Esophagus muscularis mucosa (tissue), 3 donors: ENCODE measurements at regions not wholly inside any gene's neighbourhood (a gene's known extent, or its start where the extent isn't known, plus 50 kb on each side); places are given as distances from the start of the nearest gene placed in this dataset.

Experiments
- POLR2A ChIP-seq: fragments of 450-650 bp; IDR thresholded peaks from one replicate; pipeline ENCODE4 v1.6.1; 2017; ENCODE audit warnings: antibody characterized with exemption, moderate library complexity, mild to moderate bottlenecking, low read depth
- POLR2AphosphoS5 ChIP-seq, 2 donors: sonication (generic); formaldehyde crosslinking; IDR thresholded peaks; one replicate each; pipeline ENCODE4 v1.6.1; 2017; ENCODE audit warnings: antibody characterized with exemption in 2 of 2
- TF ChIP-seq, protein P1 (sequence below), 3 experiments: fragments of 200-600 bp in 2 of 3; fragments of 450-650 bp in 1 of 3; sonication (generic) in 2 of 3; IDR thresholded peaks; one replicate each; pipeline ENCODE4 v1.5.1; 2017 to 2019; ENCODE audit warnings: antibody characterized with exemption in 3 of 3, mild to moderate bottlenecking in 2 of 3, moderate library complexity in 1 of 3

DNA sequence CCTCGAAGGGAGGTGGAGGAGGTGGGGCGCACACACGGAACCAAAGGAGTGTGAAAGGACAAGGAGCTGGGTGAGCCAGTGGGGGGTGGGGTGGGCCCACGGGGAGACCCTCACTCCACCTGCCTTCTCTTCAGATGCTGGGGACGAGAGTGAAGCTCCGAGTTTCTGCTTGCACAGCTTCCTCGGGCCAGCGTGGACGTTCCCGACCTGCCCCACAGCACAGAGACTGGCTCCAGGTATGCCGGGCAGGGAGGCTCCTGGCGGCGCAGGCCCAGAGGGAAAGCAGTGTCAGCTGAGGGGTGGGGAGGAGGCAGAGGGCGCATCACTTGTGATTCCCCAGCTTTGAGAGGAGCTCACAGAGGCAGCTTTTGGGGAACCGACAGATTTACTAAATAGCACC is 98.5 kb upstream of the RPS6KA2 start:
- TF ChIP-seq, protein P1, sequence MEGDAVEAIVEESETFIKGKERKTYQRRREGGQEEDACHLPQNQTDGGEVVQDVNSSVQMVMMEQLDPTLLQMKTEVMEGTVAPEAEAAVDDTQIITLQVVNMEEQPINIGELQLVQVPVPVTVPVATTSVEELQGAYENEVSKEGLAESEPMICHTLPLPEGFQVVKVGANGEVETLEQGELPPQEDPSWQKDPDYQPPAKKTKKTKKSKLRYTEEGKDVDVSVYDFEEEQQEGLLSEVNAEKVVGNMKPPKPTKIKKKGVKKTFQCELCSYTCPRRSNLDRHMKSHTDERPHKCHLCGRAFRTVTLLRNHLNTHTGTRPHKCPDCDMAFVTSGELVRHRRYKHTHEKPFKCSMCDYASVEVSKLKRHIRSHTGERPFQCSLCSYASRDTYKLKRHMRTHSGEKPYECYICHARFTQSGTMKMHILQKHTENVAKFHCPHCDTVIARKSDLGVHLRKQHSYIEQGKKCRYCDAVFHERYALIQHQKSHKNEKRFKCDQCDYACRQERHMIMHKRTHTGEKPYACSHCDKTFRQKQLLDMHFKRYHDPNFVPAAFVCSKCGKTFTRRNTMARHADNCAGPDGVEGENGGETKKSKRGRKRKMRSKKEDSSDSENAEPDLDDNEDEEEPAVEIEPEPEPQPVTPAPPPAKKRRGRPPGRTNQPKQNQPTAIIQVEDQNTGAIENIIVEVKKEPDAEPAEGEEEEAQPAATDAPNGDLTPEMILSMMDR (IDR thresholded peaks at IDR 0.05): no peak
- no peak for TF ChIP-seq POLR2A
- no peak for TF ChIP-seq POLR2AphosphoS5 (IDR thresholded peaks at IDR 0.05)
